ENCODE measurements at regions not wholly inside any gene's neighbourhood (a gene's known extent, or its start where the extent isn't known, plus 50 kb on each side); places are given as distances from the start of the nearest gene placed in this dataset.
A peak's percentile ranks its signal among the peaks of the same experiment; 100 is the strongest.

DNA sequence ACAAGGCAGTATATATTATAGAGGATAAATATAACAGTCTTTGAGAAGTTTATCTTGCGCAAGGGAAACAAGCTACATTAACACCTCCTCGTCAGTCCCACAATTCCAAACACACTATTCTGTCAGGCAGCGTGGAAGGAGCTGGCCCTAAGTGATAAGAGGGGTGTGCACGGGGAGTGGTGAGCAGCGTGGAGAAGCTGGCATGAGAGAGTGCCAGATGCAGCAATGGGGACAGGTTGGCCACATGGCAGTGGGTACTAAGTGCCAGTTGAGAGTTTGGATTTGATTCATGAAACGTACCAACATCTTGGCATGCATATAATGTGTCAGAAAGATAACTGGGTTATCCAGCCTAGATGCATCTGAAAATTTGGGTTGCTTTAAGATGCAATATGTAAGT is 460.2 kb downstream of the ICE1 start:
- no peak overlapping the region for H3K27ac ChIP-seq (ENCODE audit: low read depth, low read length, poor library complexity, severe bottlenecking)
- no peak for TF ChIP-seq EZH2 (IDR thresholded peaks at IDR 0.05; ENCODE audit: borderline replicate concordance, low read length)
- no peak for TF ChIP-seq CTCF (IDR thresholded peaks at IDR 0.05; ENCODE audit: low read length)
- H3K27me3 ChIP-seq (ENCODE audit: insufficient read depth, low read length), result no peaks in the 10 kb centered on the region
- no peak overlapping the region for H2AFZ ChIP-seq (ENCODE audit: low read length)
- no peaks in the 10 kb centered on the region for H3K79me2 ChIP-seq (ENCODE audit: insufficient read depth, low read length)
- H3F3A ChIP-seq (ENCODE audit: insufficient read depth, low read length), result no peaks in the 10 kb centered on the region
- no peak overlapping the region for H3K9ac ChIP-seq (ENCODE audit: low read length)
- H3K4me2 ChIP-seq (ENCODE audit: low read length), result no peak overlapping the region
- no peaks in the 10 kb centered on the region for H3K9me2 ChIP-seq (ENCODE audit: low read depth, low read length)
- no peak overlapping the region for H3K4me3 ChIP-seq (ENCODE audit: low read depth, low read length, poor library complexity, severe bottlenecking)
- H3K36me3 ChIP-seq (ENCODE audit: insufficient read depth, low read length), result no peaks in the 10 kb centered on the region
- H3K9me3 ChIP-seq (ENCODE audit: low read length), result no peaks in the 10 kb centered on the region
- no peaks in the 10 kb centered on the region for H4K20me1 ChIP-seq (ENCODE audit: insufficient read depth, low read length)
- H3K4me1 ChIP-seq (ENCODE audit: insufficient read depth, low read length, severe bottlenecking), result no peaks in the 10 kb centered on the region

GRCh38 chr5:5881294-5881693 is 458.8 kb downstream of the ICE1 start:
- no peaks in the 10 kb centered on the region for H3K36me3 ChIP-seq (ENCODE audit: insufficient read depth, low read length)
- no peaks in the 10 kb centered on the region for H3F3A ChIP-seq (ENCODE audit: insufficient read depth, low read length)
- H4K20me1 ChIP-seq (ENCODE audit: insufficient read depth, low read length), result no peaks in the 10 kb centered on the region
- no peaks in the 10 kb centered on the region for H3K9me3 ChIP-seq (ENCODE audit: low read length)
- TF ChIP-seq EZH2 (IDR thresholded peaks at IDR 0.05; ENCODE audit: borderline replicate concordance, low read length), result no peak
- TF ChIP-seq CTCF (IDR thresholded peaks at IDR 0.05; ENCODE audit: low read length), result peak; percentile 38; the same call in 1 of the 2 replicates
- H3K4me3 ChIP-seq (ENCODE audit: low read depth, low read length, poor library complexity, severe bottlenecking), result no peak overlapping the region
- H3K27ac ChIP-seq (ENCODE audit: low read depth, low read length, poor library complexity, severe bottlenecking), result no peak overlapping the region
- no peaks in the 10 kb centered on the region for H3K79me2 ChIP-seq (ENCODE audit: insufficient read depth, low read length)
- H3K9ac ChIP-seq (ENCODE audit: low read length), result no peak overlapping the region
- H3K9me2 ChIP-seq (ENCODE audit: low read depth, low read length), result no peaks in the 10 kb centered on the region
- no peak overlapping the region for H2AFZ ChIP-seq (ENCODE audit: low read length)
- no peaks in the 10 kb centered on the region for H3K27me3 ChIP-seq (ENCODE audit: insufficient read depth, low read length)
- H3K4me2 ChIP-seq (ENCODE audit: low read length), result no peak overlapping the region
- H3K4me1 ChIP-seq (ENCODE audit: insufficient read depth, low read length, severe bottlenecking), result no peaks in the 10 kb centered on the region

DNA sequence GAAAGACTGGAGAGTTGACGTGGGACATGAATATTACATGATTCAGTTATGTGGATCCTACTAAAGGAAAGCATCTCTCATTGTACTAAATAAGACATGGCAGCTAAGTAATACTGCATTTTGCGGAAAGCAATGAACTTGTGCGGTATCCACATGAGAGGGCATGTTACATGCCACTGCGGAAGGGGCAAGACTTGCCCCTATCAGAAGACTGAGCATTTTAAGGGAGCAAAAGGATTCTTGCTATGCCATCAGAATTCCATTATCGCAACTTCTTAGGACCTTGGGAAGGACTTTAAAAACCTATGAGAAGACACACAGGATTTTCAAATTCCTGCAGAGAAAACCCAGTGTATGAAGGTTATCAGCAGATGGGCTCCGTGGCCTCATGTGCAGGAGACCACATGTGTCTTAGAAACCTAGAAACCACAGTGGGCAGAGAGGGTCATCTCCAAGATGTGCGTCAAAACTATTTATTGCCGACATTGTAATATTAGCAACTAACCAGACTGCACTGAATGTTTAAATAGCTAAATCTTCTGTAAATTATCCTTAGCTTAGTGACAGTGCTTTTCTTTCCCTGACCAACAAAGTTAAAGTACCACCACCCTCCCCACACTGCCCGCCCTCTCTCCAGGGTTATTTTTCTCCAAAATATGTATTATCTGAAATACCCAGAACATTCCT is 457.7 kb downstream of the ICE1 start:
- no peak overlapping the region for H3K9ac ChIP-seq (ENCODE audit: low read length)
- no peak overlapping the region for H2AFZ ChIP-seq (ENCODE audit: low read length)
- no peaks in the 10 kb centered on the region for H4K20me1 ChIP-seq (ENCODE audit: insufficient read depth, low read length)
- H3K27me3 ChIP-seq (ENCODE audit: insufficient read depth, low read length), result no peaks in the 10 kb centered on the region
- no peak overlapping the region for H3K4me2 ChIP-seq (ENCODE audit: low read length)
- no peak overlapping the region for H3K4me3 ChIP-seq (ENCODE audit: low read depth, low read length, poor library complexity, severe bottlenecking)
- H3K79me2 ChIP-seq (ENCODE audit: insufficient read depth, low read length), result no peaks in the 10 kb centered on the region
- no peaks in the 10 kb centered on the region for H3K9me2 ChIP-seq (ENCODE audit: low read depth, low read length)
- no peaks in the 10 kb centered on the region for H3K36me3 ChIP-seq (ENCODE audit: insufficient read depth, low read length)
- no peak overlapping the region for H3K27ac ChIP-seq (ENCODE audit: low read depth, low read length, poor library complexity, severe bottlenecking)
- H3K9me3 ChIP-seq (ENCODE audit: low read length), result no peaks in the 10 kb centered on the region
- H3F3A ChIP-seq (ENCODE audit: insufficient read depth, low read length), result no peaks in the 10 kb centered on the region
- no peak for TF ChIP-seq CTCF (IDR thresholded peaks at IDR 0.05; ENCODE audit: low read length)
- TF ChIP-seq EZH2 (IDR thresholded peaks at IDR 0.05; ENCODE audit: borderline replicate concordance, low read length), result no peak
- no peaks in the 10 kb centered on the region for H3K4me1 ChIP-seq (ENCODE audit: insufficient read depth, low read length, severe bottlenecking)
